ENCODE measurements at regions not wholly inside any gene's neighbourhood (a gene's known extent, or its start where the extent isn't known, plus 50 kb on each side); places are given as distances from the start of the nearest gene placed in this dataset.

- no peak for DNase-seq (ENCODE audit: low spot score)
- H3K4me2 ChIP-seq (ENCODE audit: low read length) = no peak overlapping the region
- POLR2A ChIA-PET = no interaction called here
- H3K4me3 ChIP-seq (ENCODE audit: low read depth, low read length, poor library complexity, severe bottlenecking) = no peak overlapping the region
- no peaks in the 10 kb centered on the region for H3K79me2 ChIP-seq (ENCODE audit: insufficient read depth, low read depth, low read length)
- TF ChIP-seq EZH2phosphoT487 (IDR thresholded peaks at IDR 0.05; ENCODE audit: borderline replicate concordance, low read depth, low read length) = no peak
- H3K4me1 ChIP-seq (ENCODE audit: insufficient read depth, low read length, poor library complexity, severe bottlenecking) = no peaks in the 10 kb centered on the region
- no peaks in the 10 kb centered on the region for H3K9me3 ChIP-seq (ENCODE audit: low read length)
- H3K9me2 ChIP-seq (ENCODE audit: insufficient read depth, low read length) = no peaks in the 10 kb centered on the region
- no peak overlapping the region for H2AFZ ChIP-seq (ENCODE audit: low read length)
- no peak overlapping the region for H3K27ac ChIP-seq (ENCODE audit: low read depth, low read length, poor library complexity, severe bottlenecking)
- no peaks in the 10 kb centered on the region for H4K20me1 ChIP-seq (ENCODE audit: insufficient read depth, low read length)
- CTCF ChIA-PET (ENCODE audit: unreplicated experiment) = no interaction called here
- H3K36me3 ChIP-seq (ENCODE audit: insufficient read depth, low read length) = no peaks in the 10 kb centered on the region
- intact Hi-C loops (cut with micrococcal nuclease; ENCODE audit: unreplicated experiment) = no loop called here
- BruUV-seq (replicated peaks) = no TSS peak
Measured at GRCh38 chr9:99606957-99607356, 214.7 kb upstream of the NR4A3 start.

DNA sequence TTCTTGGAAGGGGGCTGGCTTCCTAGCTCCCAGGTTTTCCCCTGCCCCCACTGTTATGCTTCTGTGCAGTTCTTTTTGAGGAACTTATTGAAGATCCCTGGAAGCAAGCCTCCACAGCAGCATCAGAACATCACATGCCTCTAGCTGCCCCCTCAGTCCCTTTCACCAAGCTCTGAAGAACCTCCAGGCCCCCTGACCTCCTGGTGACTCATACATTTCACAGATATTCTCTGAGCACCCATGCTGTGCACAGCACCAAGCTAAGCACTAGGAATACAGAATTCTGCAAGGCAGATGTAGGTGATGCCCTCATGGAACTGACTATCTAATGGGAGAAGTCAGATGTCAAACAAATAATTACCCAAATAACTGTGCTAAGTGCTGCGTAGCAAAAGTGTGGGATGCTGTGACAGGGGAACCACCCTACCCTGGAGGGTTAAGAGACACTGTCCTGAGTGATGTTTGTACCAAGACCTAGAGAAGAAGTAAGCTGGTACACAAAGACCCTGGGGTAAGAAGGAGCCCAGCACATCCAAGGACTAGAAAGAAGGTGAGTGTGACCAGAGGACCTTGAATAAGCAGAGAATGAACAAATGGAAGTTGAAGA lies 213.7 kb upstream of the NR4A3 start:
- H3K79me2 ChIP-seq (ENCODE audit: insufficient read depth, low read depth, low read length) = no peaks in the 10 kb centered on the region
- ChIA-PET POLR2A (no interaction called here), CTCF (ENCODE audit: unreplicated experiment) (no interaction called here)
- H3K27ac ChIP-seq (ENCODE audit: low read depth, low read length, poor library complexity, severe bottlenecking) = no peak overlapping the region
- no peak overlapping the region for H2AFZ ChIP-seq (ENCODE audit: low read length)
- H3K36me3 ChIP-seq (ENCODE audit: insufficient read depth, low read length) = no peaks in the 10 kb centered on the region
- no peaks in the 10 kb centered on the region for H3K9me2 ChIP-seq (ENCODE audit: insufficient read depth, low read length)
- no peak for TF ChIP-seq EZH2phosphoT487 (IDR thresholded peaks at IDR 0.05; ENCODE audit: borderline replicate concordance, low read depth, low read length)
- TF ChIP-seq, protein P1, sequence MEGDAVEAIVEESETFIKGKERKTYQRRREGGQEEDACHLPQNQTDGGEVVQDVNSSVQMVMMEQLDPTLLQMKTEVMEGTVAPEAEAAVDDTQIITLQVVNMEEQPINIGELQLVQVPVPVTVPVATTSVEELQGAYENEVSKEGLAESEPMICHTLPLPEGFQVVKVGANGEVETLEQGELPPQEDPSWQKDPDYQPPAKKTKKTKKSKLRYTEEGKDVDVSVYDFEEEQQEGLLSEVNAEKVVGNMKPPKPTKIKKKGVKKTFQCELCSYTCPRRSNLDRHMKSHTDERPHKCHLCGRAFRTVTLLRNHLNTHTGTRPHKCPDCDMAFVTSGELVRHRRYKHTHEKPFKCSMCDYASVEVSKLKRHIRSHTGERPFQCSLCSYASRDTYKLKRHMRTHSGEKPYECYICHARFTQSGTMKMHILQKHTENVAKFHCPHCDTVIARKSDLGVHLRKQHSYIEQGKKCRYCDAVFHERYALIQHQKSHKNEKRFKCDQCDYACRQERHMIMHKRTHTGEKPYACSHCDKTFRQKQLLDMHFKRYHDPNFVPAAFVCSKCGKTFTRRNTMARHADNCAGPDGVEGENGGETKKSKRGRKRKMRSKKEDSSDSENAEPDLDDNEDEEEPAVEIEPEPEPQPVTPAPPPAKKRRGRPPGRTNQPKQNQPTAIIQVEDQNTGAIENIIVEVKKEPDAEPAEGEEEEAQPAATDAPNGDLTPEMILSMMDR (conservative IDR thresholded peaks at IDR 0.05; ENCODE audit: low read length) = no peak
- no peak for DNase-seq (ENCODE audit: low spot score)
- no TSS peak for BruUV-seq (replicated peaks)
- no peaks in the 10 kb centered on the region for H3K9me3 ChIP-seq (ENCODE audit: low read length)
- intact Hi-C loops (cut with micrococcal nuclease; ENCODE audit: unreplicated experiment) = no loop called here
- H3K4me1 ChIP-seq (ENCODE audit: insufficient read depth, low read length, poor library complexity, severe bottlenecking) = no peaks in the 10 kb centered on the region
- no peak overlapping the region for H3K4me3 ChIP-seq (ENCODE audit: low read depth, low read length, poor library complexity, severe bottlenecking)
- no peak overlapping the region for H3K4me2 ChIP-seq (ENCODE audit: low read length)
- H4K20me1 ChIP-seq (ENCODE audit: insufficient read depth, low read length) = no peaks in the 10 kb centered on the region

- no peak for DNase-seq (ENCODE audit: low spot score)
- H3K79me2 ChIP-seq (ENCODE audit: insufficient read depth, low read depth, low read length) = no peaks in the 10 kb centered on the region
- H3K9me2 ChIP-seq (ENCODE audit: insufficient read depth, low read length) = no peaks in the 10 kb centered on the region
- H3K36me3 ChIP-seq (ENCODE audit: insufficient read depth, low read length) = no peaks in the 10 kb centered on the region
- H3K4me3 ChIP-seq (ENCODE audit: low read depth, low read length, poor library complexity, severe bottlenecking) = no peak overlapping the region
- CTCF ChIA-PET (ENCODE audit: unreplicated experiment) = no interaction called here
- no peak for TF ChIP-seq EZH2phosphoT487 (IDR thresholded peaks at IDR 0.05; ENCODE audit: borderline replicate concordance, low read depth, low read length)
- TF ChIP-seq, protein P1 (conservative IDR thresholded peaks at IDR 0.05; ENCODE audit: low read length) = no peak
- no peaks in the 10 kb centered on the region for H3K4me1 ChIP-seq (ENCODE audit: insufficient read depth, low read length, poor library complexity, severe bottlenecking)
- no peak overlapping the region for H3K27ac ChIP-seq (ENCODE audit: low read depth, low read length, poor library complexity, severe bottlenecking)
- no peak overlapping the region for H2AFZ ChIP-seq (ENCODE audit: low read length)
- H4K20me1 ChIP-seq (ENCODE audit: insufficient read depth, low read length) = no peaks in the 10 kb centered on the region
- no peak overlapping the region for H3K4me2 ChIP-seq (ENCODE audit: low read length)
- BruUV-seq (replicated peaks) = no TSS peak
- H3K9me3 ChIP-seq (ENCODE audit: low read length) = no peaks in the 10 kb centered on the region
- POLR2A ChIA-PET = no interaction called here
- intact Hi-C loops (cut with micrococcal nuclease; ENCODE audit: unreplicated experiment) = no loop called here
Measured at GRCh38 chr9:99614341-99614740, 207.3 kb upstream of the NR4A3 start.
